ENCODE measurements at regions not wholly inside any gene's neighbourhood (a gene's known extent, or its start where the extent isn't known, plus 50 kb on each side); places are given as distances from the start of the nearest gene placed in this dataset.

- Histone ChIP-seq H3K9me3 (ENCODE audit: low read length) (no peaks in the 10 kb centered on the region), H3K4me2 (ENCODE audit: low read length) (no peak overlapping the region), H3K79me2 (ENCODE audit: low read length) (no peaks in the 10 kb centered on the region), H3K36me3 (ENCODE audit: low read depth, low read length) (no peaks in the 10 kb centered on the region), H3K9ac (ENCODE audit: low read length) (no peak overlapping the region), H3K27me3 (ENCODE audit: low read length) (no peaks in the 10 kb centered on the region), H2AFZ (ENCODE audit: low read length) (no peak overlapping the region), H3F3A (ENCODE audit: low read length, unreplicated experiment) (no peaks in the 10 kb centered on the region), H3K27ac (ENCODE audit: low read length) (no peak overlapping the region), H3K4me3 (ENCODE audit: low read length) (no peak overlapping the region), H3K4me1 (ENCODE audit: insufficient read depth, low read length) (no peaks in the 10 kb centered on the region), H3K9me2 (replicated peaks; ENCODE audit: low read length) (no peaks in the 10 kb centered on the region), H4K20me1 (ENCODE audit: low read length) (no peaks in the 10 kb centered on the region)
- DNase-seq = no peak
- TF ChIP-seq EZH2 (IDR thresholded peaks at IDR 0.05; ENCODE audit: low read length, unreplicated experiment) (no peak), EZH2phosphoT487 (IDR thresholded peaks at IDR 0.05; ENCODE audit: borderline replicate concordance, low read length) (no peak)
- TF ChIP-seq, protein P1, sequence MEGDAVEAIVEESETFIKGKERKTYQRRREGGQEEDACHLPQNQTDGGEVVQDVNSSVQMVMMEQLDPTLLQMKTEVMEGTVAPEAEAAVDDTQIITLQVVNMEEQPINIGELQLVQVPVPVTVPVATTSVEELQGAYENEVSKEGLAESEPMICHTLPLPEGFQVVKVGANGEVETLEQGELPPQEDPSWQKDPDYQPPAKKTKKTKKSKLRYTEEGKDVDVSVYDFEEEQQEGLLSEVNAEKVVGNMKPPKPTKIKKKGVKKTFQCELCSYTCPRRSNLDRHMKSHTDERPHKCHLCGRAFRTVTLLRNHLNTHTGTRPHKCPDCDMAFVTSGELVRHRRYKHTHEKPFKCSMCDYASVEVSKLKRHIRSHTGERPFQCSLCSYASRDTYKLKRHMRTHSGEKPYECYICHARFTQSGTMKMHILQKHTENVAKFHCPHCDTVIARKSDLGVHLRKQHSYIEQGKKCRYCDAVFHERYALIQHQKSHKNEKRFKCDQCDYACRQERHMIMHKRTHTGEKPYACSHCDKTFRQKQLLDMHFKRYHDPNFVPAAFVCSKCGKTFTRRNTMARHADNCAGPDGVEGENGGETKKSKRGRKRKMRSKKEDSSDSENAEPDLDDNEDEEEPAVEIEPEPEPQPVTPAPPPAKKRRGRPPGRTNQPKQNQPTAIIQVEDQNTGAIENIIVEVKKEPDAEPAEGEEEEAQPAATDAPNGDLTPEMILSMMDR (conservative IDR thresholded peaks at IDR 0.05; ENCODE audit: low read depth, low read length) = no peak
- ATAC-seq = no peak
- ChIA-PET CTCF (no interaction called here), POLR2A (ENCODE audit: unreplicated experiment) (no interaction called here)
- intact Hi-C loops (cut with micrococcal nuclease) = no loop called here
- BruUV-seq (replicated peaks) = no TSS peak
Observed at GRCh38 chr2:139314059-139314458, 533.9 kb upstream of the NXPH2 start.

GRCh38 chr2:139296672-139297209 is 516.6 kb upstream of the NXPH2 start:
- no peaks in the 10 kb centered on the region for H3K9me3 ChIP-seq (ENCODE audit: low read length)
- ChIA-PET CTCF (no interaction called here), POLR2A (ENCODE audit: unreplicated experiment) (no interaction called here)
- no peaks in the 10 kb centered on the region for H3K27me3 ChIP-seq (ENCODE audit: low read length)
- ATAC-seq (no peak), DNase-seq (peak; percentile 33)
- no peaks in the 10 kb centered on the region for H3K36me3 ChIP-seq (ENCODE audit: low read depth, low read length)
- H3K9ac ChIP-seq (ENCODE audit: low read length) = no peak overlapping the region
- no peak overlapping the region for H3K27ac ChIP-seq (ENCODE audit: low read length)
- TF ChIP-seq EZH2phosphoT487 (IDR thresholded peaks at IDR 0.05; ENCODE audit: borderline replicate concordance, low read length) = no peak
- no peak for TF ChIP-seq EZH2 (IDR thresholded peaks at IDR 0.05; ENCODE audit: low read length, unreplicated experiment)
- TF ChIP-seq, protein P1 (conservative IDR thresholded peaks at IDR 0.05; ENCODE audit: low read depth, low read length) = no peak
- H3F3A ChIP-seq (ENCODE audit: low read length, unreplicated experiment) = no peaks in the 10 kb centered on the region
- no TSS peak for BruUV-seq (replicated peaks)
- no peak overlapping the region for H2AFZ ChIP-seq (ENCODE audit: low read length)
- intact Hi-C loops (cut with micrococcal nuclease) = no loop called here
- H3K79me2 ChIP-seq (ENCODE audit: low read length) = no peaks in the 10 kb centered on the region
- no peaks in the 10 kb centered on the region for H3K4me1 ChIP-seq (ENCODE audit: insufficient read depth, low read length)
- no peak overlapping the region for H3K4me2 ChIP-seq (ENCODE audit: low read length)
- no peak overlapping the region for H3K4me3 ChIP-seq (ENCODE audit: low read length)
- H4K20me1 ChIP-seq (ENCODE audit: low read length) = no peaks in the 10 kb centered on the region
- H3K9me2 ChIP-seq (replicated peaks; ENCODE audit: low read length) = no peaks in the 10 kb centered on the region

- Histone ChIP-seq H3K27ac (ENCODE audit: low read length) (no peak overlapping the region), H3K27me3 (ENCODE audit: low read length) (no peaks in the 10 kb centered on the region), H3K79me2 (ENCODE audit: low read length) (no peaks in the 10 kb centered on the region), H3K4me3 (ENCODE audit: low read length) (no peak overlapping the region), H3K9ac (ENCODE audit: low read length) (no peak overlapping the region), H3K9me3 (ENCODE audit: low read length) (no peaks in the 10 kb centered on the region), H4K20me1 (ENCODE audit: low read length) (no peaks in the 10 kb centered on the region), H3K36me3 (ENCODE audit: low read depth, low read length) (no peaks in the 10 kb centered on the region), H3K4me1 (ENCODE audit: insufficient read depth, low read length) (no peaks in the 10 kb centered on the region), H2AFZ (ENCODE audit: low read length) (peak overlapping the region; percentile 52; the same call in 1 of the 2 replicates), H3K9me2 (replicated peaks; ENCODE audit: low read length) (no peaks in the 10 kb centered on the region), H3K4me2 (ENCODE audit: low read length) (0 out of 2 replicates have a peak overlapping the region, but pooled peaks have one; percentile 17), H3F3A (ENCODE audit: low read length, unreplicated experiment) (no peaks in the 10 kb centered on the region)
- peak; percentile 3 for DNase-seq
- TF ChIP-seq EZH2phosphoT487 (IDR thresholded peaks at IDR 0.05; ENCODE audit: borderline replicate concordance, low read length) (no peak), EZH2 (IDR thresholded peaks at IDR 0.05; ENCODE audit: low read length, unreplicated experiment) (no peak)
- TF ChIP-seq, protein P1 (conservative IDR thresholded peaks at IDR 0.05; ENCODE audit: low read depth, low read length) = no peak
- POLR2A ChIA-PET (ENCODE audit: unreplicated experiment) = no interaction called here
- CTCF ChIA-PET = no interaction called here
- no TSS peak for BruUV-seq (replicated peaks)
- ATAC-seq = no peak; the same call in 1 of the 2 replicates
- intact Hi-C loops (cut with micrococcal nuclease) = no loop called here
Observed at GRCh38 chr2:139293992-139294548, 513.9 kb upstream of the NXPH2 start.
